ENCODE measurements at regions not wholly inside any gene's neighbourhood (a gene's known extent, or its start where the extent isn't known, plus 50 kb on each side); places are given as distances from the start of the nearest gene placed in this dataset.

- TF ChIP-seq REST (IDR thresholded peaks at IDR 0.05; ENCODE audit: low read depth) (no peak), MAX (IDR thresholded peaks at IDR 0.05) (no peak), TAF1 (IDR thresholded peaks at IDR 0.05; ENCODE audit: low read depth) (no peak), EP300 (IDR thresholded peaks at IDR 0.05; ENCODE audit: borderline replicate concordance) (no peak), USF1 (IDR thresholded peaks at IDR 0.05) (no peak), RAD21 (IDR thresholded peaks at IDR 0.05; ENCODE audit: low read depth) (no peak), ZBTB7A (IDR thresholded peaks at IDR 0.05; ENCODE audit: low read depth) (no peak), CEBPB (IDR thresholded peaks at IDR 0.05) (no peak)
These were observed 151.6 kb downstream of the TMEM26 start for GRCh38 chr10:61301575-61301974.
